T-helper 1 cell treated with Interleukin-12 subunit alpha and Interleukin-12 subunit beta and Interleukin-4 antibody, amounts not matched to agents 30 μg/mL and 1 μg/mL, for 36 hours (primary cell): ENCODE measurements at regions not wholly inside any gene's neighbourhood (a gene's known extent, or its start where the extent isn't known, plus 50 kb on each side); places are given as distances from the start of the nearest gene placed in this dataset.
A peak's percentile ranks its signal among the peaks of the same experiment; 100 is the strongest.

Experiments used
- H3K27ac Mint-ChIP-seq: one replicate; pipeline ENCODE4 v1.8.0; 2021; ENCODE audit warnings: mild to moderate bottlenecking, mixed read lengths
- H3K27me3 Mint-ChIP-seq: one replicate; pipeline ENCODE4 v1.8.0; 2021; ENCODE audit warnings: low read depth, mixed read lengths
- H3K36me3 Mint-ChIP-seq: one replicate; pipeline ENCODE4 v1.8.0; 2021; ENCODE audit warnings: low read depth, mixed read lengths
- H3K4me1 Mint-ChIP-seq: one replicate; pipeline ENCODE4 v1.8.0; 2021; ENCODE audit warnings: low read depth, mixed read lengths
- H3K4me3 Mint-ChIP-seq: one replicate; pipeline ENCODE4 v1.8.0; 2021; ENCODE audit warnings: mild to moderate bottlenecking, moderate library complexity, mixed read lengths
- H3K9me3 Mint-ChIP-seq: one replicate; pipeline ENCODE4 v1.8.0; 2021; ENCODE audit warnings: mixed read lengths

- Mint-ChIP-seq H3K4me3 (no peak overlapping the region), H3K27me3 (no peaks in the 10 kb centered on the region), H3K27ac (peak overlapping the region; percentile 42), H3K36me3 (no peaks in the 10 kb centered on the region), H3K4me1 (peaks cover 25% of the 10 kb centered on the region), H3K9me3 (no peaks in the 10 kb centered on the region)
These were observed 196.9 kb upstream of the UBL3 start for GRCh38 chr13:30047154-30047874.

- H3K27me3 Mint-ChIP-seq: no peaks in the 10 kb centered on the region
- H3K36me3 Mint-ChIP-seq: no peaks in the 10 kb centered on the region
- H3K4me3 Mint-ChIP-seq: no peak overlapping the region
- H3K4me1 Mint-ChIP-seq: peaks cover 22% of the 10 kb centered on the region
- H3K27ac Mint-ChIP-seq: no peak overlapping the region
- H3K9me3 Mint-ChIP-seq: no peaks in the 10 kb centered on the region
These were observed 195.7 kb upstream of the UBL3 start for GRCh38 chr13:30045916-30046704.

GRCh38 chr13:30044932-30045331, 194.5 kb upstream of the UBL3 start:
- H3K9me3 Mint-ChIP-seq: no peaks in the 10 kb centered on the region
- H3K36me3 Mint-ChIP-seq: no peaks in the 10 kb centered on the region
- H3K27ac Mint-ChIP-seq: no peak overlapping the region
- H3K4me3 Mint-ChIP-seq: no peak overlapping the region
- peaks cover 10% of the 10 kb centered on the region for H3K27me3 Mint-ChIP-seq
- H3K4me1 Mint-ChIP-seq: peaks cover 22% of the 10 kb centered on the region

- Mint-ChIP-seq H3K36me3 (no peaks in the 10 kb centered on the region), H3K4me1 (peaks cover 22% of the 10 kb centered on the region), H3K27ac (no peak overlapping the region), H3K4me3 (no peak overlapping the region), H3K27me3 (peaks cover 17% of the 10 kb centered on the region), H3K9me3 (no peaks in the 10 kb centered on the region)
These were observed 193.2 kb upstream of the UBL3 start for GRCh38 chr13:30043631-30043925.

- peaks cover 21% of the 10 kb centered on the region for H3K27me3 Mint-ChIP-seq
- no peaks in the 10 kb centered on the region for H3K36me3 Mint-ChIP-seq
- no peaks in the 10 kb centered on the region for H3K9me3 Mint-ChIP-seq
- H3K4me1 Mint-ChIP-seq: peaks cover 22% of the 10 kb centered on the region
- H3K27ac Mint-ChIP-seq: no peak overlapping the region
- no peak overlapping the region for H3K4me3 Mint-ChIP-seq
These were observed 192.6 kb upstream of the UBL3 start for GRCh38 chr13:30042891-30043630.

GRCh38 chr13:30042272-30042671, 191.9 kb upstream of the UBL3 start:
- Mint-ChIP-seq H3K27ac (no peak overlapping the region), H3K9me3 (no peaks in the 10 kb centered on the region), H3K4me1 (peaks cover 14% of the 10 kb centered on the region), H3K36me3 (no peaks in the 10 kb centered on the region), H3K27me3 (peaks cover 21% of the 10 kb centered on the region), H3K4me3 (no peak overlapping the region)

- Mint-ChIP-seq H3K4me3 (no peak overlapping the region), H3K4me1 (peaks cover 4% of the 10 kb centered on the region), H3K27ac (no peak overlapping the region), H3K27me3 (peaks cover 21% of the 10 kb centered on the region), H3K9me3 (no peaks in the 10 kb centered on the region), H3K36me3 (no peaks in the 10 kb centered on the region)
These were observed 189.1 kb upstream of the UBL3 start for GRCh38 chr13:30039511-30039911.

- Mint-ChIP-seq H3K4me1 (no peaks in the 10 kb centered on the region), H3K36me3 (no peaks in the 10 kb centered on the region)
These were observed 188.5 kb upstream of the UBL3 start for GRCh38 chr13:30038884-30039283.

GRCh38 chr13:30037766-30038165, 187.3 kb upstream of the UBL3 start:
- Mint-ChIP-seq H3K27ac (no peak overlapping the region), H3K4me1 (no peaks in the 10 kb centered on the region), H3K4me3 (no peak overlapping the region), H3K36me3 (no peaks in the 10 kb centered on the region), H3K27me3 (peaks cover 29% of the 10 kb centered on the region), H3K9me3 (no peaks in the 10 kb centered on the region)

More at GRCh38 chr13:30038884-30039283, 188.5 kb upstream of the UBL3 start:
- Mint-ChIP-seq H3K9me3 (no peaks in the 10 kb centered on the region), H3K4me3 (no peak overlapping the region), H3K27ac (no peak overlapping the region), H3K27me3 (peaks cover 23% of the 10 kb centered on the region)

- H3K9me3 Mint-ChIP-seq: no peaks in the 10 kb centered on the region
- peaks cover 29% of the 10 kb centered on the region for H3K27me3 Mint-ChIP-seq
- H3K27ac Mint-ChIP-seq: no peak overlapping the region
- no peaks in the 10 kb centered on the region for H3K36me3 Mint-ChIP-seq
- H3K4me1 Mint-ChIP-seq: no peaks in the 10 kb centered on the region
- H3K4me3 Mint-ChIP-seq: no peak overlapping the region
These were observed 186.9 kb upstream of the UBL3 start for GRCh38 chr13:30037306-30037705.

- H3K36me3 Mint-ChIP-seq: no peaks in the 10 kb centered on the region
- no peaks in the 10 kb centered on the region for H3K4me1 Mint-ChIP-seq
- no peak overlapping the region for H3K27ac Mint-ChIP-seq
- no peaks in the 10 kb centered on the region for H3K9me3 Mint-ChIP-seq
- peaks cover 14% of the 10 kb centered on the region for H3K27me3 Mint-ChIP-seq
- H3K4me3 Mint-ChIP-seq: no peak overlapping the region
These were observed 184.0 kb upstream of the UBL3 start for GRCh38 chr13:30034458-30034795.

- H3K4me3 Mint-ChIP-seq: no peak overlapping the region
- H3K4me1 Mint-ChIP-seq: no peaks in the 10 kb centered on the region
- peaks cover 12% of the 10 kb centered on the region for H3K27me3 Mint-ChIP-seq
- no peak overlapping the region for H3K27ac Mint-ChIP-seq
- no peaks in the 10 kb centered on the region for H3K9me3 Mint-ChIP-seq
- no peaks in the 10 kb centered on the region for H3K36me3 Mint-ChIP-seq
These were observed 183.5 kb upstream of the UBL3 start for GRCh38 chr13:30033681-30034457.

- no peaks in the 10 kb centered on the region for H3K4me1 Mint-ChIP-seq
- no peak overlapping the region for H3K27ac Mint-ChIP-seq
- H3K9me3 Mint-ChIP-seq: no peaks in the 10 kb centered on the region
- no peak overlapping the region for H3K4me3 Mint-ChIP-seq
- H3K36me3 Mint-ChIP-seq: no peaks in the 10 kb centered on the region
- H3K27me3 Mint-ChIP-seq: peaks cover 8% of the 10 kb centered on the region
These were observed 181.8 kb upstream of the UBL3 start for GRCh38 chr13:30032263-30032662.

GRCh38 chr13:30031488-30031887, 181.1 kb upstream of the UBL3 start:
- Mint-ChIP-seq H3K27ac (no peak overlapping the region), H3K4me1 (no peaks in the 10 kb centered on the region), H3K36me3 (no peaks in the 10 kb centered on the region), H3K9me3 (no peaks in the 10 kb centered on the region), H3K4me3 (no peak overlapping the region), H3K27me3 (peaks cover 8% of the 10 kb centered on the region)
